GM18520 (cell line): ENCODE measurements at regions not wholly inside any gene's neighbourhood (a gene's known extent, or its start where the extent isn't known, plus 50 kb on each side); places are given as distances from the start of the nearest gene placed in this dataset.
A peak's percentile ranks its signal among the peaks of the same experiment; 100 is the strongest.
"Not testable (repeated sequence)": the region's sequence is repeated elsewhere in the genome, so short reads cannot be mapped to it uniquely, and the experiment has no call there.

Source experiments
- ATAC-seq: cut with Tn5 transposase; IDR thresholded peaks from one replicate; pipeline ENCODE4 v1.9.1; 2021; ENCODE audit not compliant: unreplicated experiment

DNA sequence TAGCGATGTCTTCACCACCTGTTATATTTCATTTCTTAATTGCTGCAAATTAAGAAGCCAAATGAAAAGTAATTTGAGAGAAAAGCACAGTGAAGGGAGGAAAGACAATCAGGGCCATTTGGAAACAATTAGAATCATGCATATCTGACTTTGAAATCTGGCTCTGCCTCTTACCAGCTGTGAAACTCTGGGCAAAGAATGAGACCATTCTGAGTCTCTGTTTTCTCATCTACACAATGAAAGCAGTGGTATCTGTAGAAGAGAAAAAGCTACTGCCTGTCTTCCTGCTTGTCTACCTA, 334.5 kb upstream of the CYRIA start:
- no peak for ATAC-seq

DNA sequence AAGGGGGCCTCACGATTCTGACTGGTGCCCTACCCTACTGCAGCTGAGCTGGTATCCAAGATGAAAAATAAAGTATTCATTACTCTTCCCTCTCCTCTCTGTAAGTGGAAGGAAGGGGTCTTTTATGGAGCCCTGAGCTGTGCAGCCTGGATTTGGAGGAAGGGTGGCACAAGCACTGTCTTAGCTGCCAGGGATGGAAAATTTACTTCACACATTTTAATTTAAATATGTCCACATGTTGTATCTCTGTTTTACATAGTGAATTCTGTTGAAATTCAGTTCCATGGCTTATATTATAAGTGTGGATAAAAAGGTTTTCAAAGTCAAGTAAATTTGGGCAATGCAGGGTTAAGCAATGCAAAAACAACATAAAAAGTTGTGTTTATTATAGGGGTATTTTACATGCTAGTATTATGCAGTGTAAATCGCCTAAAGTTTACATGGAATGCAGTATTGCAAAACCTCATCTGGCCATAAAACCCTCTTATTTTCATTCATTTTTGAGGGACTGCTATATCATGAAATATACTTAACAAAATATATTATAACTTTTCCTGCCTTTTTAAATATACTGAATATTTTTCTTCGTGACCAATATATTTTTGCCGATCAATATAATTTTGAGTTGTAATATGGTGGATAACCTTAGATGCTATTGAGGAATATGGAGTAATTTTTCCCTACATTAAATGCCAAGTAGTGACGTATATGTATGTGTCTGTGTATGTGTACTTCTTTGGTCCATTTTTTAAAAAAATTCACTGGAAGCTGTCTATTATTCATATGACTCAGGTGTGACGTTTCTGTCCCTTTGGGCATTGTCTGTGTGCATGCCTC, 333.9 kb upstream of the CYRIA start:
- no peak for ATAC-seq

- no peak for ATAC-seq
These were observed 312.7 kb upstream of the CYRIA start for GRCh38 chr2:16978301-16978700.

GRCh38 chr2:16974688-16975087, 309.1 kb upstream of the CYRIA start:
- ATAC-seq, result no peak

DNA sequence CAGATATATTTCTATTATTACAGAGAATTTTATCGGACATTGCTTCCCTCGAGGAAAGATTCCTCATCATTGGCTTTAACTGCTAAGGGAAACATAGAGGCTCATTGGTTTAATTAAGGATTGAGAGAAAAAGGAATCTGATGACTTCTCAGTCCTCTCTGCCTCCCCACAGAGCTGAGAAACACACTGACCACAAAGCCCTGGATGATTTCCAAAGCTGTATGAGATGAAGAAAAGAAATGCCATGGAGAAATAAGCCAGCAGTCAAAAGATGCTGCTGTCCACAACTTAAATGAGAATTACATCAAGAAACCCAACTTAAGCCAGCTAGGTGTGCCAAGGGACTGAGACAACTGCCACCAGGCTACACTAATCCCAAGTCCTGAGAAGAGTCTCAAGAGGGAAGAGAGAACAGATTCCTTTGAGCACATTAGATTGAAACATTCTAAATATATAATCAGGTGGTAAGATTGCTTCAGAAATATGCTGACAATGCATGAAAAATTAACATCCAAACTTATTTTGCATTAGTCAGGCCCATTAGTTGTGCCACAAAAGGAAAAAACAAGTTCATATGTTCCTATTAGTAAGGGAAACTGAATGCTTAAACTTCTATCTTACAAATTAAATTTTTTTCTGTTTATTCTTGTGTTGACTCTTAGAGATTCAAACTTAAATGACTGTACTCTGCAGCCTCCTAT, 308.1 kb upstream of the CYRIA start:
- no peak for ATAC-seq

DNA sequence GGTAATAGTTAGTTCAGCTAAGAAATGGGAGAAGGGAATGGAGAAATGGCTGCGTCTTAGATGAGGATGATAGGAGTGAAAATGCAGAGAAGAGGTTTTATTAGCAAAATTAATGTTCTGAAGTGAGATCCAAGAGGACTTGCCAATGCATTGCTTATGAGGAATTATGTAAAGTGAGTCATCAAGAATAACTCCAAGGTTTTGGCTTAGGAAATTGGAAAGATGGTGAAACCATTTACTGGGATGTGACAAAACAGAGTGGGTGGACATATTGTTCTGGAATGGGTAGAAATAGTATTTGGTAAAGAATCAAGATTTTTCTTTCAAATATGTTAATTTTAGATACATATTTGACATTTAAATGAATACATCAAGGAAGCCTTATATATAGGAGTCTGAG, 306.6 kb upstream of the CYRIA start:
- no peak for ATAC-seq

DNA sequence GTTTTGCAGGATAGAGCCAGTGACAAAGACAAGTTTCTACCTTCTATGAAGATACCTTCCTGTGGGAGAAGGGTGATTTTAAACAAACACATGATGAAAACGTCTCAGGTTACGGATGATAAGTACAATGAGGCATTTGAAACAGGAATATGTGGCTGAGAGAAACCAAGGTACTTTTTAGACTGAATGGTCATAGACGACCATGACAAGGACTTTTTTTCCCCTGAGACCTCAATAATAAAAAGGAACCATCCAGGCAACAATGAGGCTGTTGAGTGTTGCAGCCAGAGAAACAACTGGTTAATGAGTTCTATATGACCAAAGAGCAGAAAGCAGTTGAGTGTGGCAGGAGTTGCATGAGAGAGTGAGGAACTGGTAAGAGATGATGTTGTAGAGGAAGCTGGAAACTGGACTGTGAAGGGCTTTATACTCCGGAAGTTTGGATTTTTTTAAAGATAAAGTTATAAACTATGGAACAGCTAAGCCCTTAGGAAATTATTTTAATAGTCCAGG, 306.1 kb upstream of the CYRIA start:
- no peak for ATAC-seq

DNA sequence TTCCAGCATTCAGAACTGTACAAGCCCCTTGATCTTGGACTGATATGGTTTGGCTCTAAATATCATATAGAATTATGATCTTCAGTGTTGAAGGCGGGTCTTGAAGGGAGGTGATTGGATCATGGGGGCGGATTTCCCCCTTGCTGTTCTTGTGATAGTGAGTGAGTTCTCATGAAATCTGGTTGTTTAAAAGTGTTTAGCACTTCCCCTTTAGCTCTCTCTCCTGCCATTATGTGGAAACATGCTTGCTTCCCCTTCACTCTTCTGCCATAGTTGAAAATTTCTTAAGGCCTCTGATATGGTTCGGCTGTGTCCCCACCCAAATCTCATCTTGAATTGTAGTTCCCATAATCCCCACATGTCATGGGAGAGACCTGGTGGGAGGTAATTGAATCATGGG, 305.3 kb upstream of the CYRIA start:
- not testable (repeated sequence) for ATAC-seq

GRCh38 chr2:16962505-16962904, 296.9 kb upstream of the CYRIA start:
- no peak for ATAC-seq

DNA sequence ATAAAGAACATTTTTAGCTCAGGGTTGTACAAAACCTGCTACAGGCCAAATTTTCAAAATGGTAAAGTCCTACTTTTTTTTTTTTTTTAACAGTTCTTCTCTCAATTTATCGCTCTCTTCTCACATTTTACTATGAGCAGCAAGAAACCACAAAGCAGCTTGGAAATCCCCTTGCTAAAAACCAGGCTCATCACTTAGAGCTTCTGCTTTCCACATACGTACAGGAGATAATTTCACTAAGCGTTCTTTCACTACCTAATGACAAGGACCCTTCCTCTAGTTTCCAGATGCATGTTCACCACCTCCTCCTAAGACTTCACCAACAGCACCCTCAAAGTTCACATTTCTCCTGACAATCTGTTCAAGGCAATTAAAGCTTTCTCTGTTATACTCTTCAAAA, 294.9 kb upstream of the CYRIA start:
- peak; percentile 63 for ATAC-seq

- no peak for ATAC-seq
These were observed 292.6 kb upstream of the CYRIA start for GRCh38 chr2:16958266-16958665.

DNA sequence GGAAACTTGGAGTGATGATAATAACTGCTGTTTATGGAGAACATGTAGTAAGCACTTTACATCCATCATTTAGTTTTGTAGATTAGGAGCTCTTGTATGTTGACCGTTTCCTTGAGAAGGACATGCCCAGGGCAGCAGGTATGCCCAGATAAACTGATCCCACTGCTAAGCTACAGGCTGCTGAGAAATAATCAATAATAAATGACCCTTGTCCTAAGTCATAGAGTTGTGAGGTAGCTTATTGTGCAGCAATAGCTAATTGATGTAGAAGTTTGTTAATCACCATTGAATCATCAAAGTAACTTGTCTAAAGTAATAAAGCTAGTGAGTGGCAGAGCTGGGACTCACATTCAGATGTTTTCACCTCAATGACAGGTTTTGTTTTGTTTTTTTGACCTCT, 287.2 kb upstream of the CYRIA start:
- no peak for ATAC-seq

GRCh38 chr2:16952368-16952767, 286.7 kb upstream of the CYRIA start:
- no peak for ATAC-seq

DNA sequence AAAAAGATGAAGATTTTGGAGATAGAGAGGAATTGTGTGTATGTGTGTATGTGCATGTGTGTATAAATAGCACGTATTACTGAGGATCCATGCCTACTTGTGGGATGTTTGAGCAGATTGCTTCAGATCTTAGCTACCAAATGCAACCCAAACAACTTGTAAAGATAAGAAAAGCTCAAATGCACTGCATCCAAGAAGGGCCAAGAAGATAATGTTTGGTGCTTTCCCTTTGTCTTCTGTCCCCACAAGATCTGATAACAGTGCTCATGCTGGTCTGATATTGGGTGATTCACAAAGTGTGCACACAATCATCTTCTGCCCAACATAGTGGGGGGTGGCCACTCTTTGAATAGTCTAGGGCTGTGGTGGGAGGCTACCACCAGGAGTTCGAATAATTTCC, 284.8 kb upstream of the CYRIA start:
- no peak for ATAC-seq

GRCh38 chr2:16948710-16949109, 283.1 kb upstream of the CYRIA start:
- no peak for ATAC-seq

GRCh38 chr2:16948053-16948452, 282.4 kb upstream of the CYRIA start:
- ATAC-seq, result no peak

DNA sequence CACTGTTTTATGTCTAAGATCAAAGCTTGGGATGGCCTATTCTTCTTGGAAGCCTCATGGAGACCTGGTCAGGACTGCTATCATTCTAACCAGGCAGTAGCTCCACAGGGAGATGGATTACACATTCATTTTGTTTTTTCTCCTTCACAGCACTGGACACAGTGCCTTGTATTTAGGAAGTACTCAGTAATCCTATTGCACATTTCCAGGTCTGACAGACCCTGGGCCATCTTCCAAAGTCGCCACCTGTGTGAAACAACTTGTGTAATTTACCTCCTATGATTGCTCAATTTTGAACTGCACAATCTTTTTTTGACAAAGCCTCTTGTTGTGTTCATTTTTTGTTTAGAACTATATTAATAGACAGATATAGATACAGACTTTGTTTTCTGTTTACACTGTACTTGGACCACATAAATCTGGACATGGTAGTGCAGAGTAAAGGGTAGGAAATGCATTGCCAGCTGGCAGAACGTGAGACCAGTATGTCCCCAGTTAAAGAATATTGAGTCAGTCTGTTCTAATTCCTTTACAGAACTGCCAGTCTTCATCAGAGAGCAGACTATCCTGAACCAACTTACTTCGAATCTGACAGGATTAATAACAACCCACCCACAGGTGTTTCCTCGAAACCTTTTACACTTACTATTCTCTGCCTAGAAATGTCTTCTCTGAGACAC, 277.8 kb upstream of the CYRIA start:
- ATAC-seq, result no peak

GRCh38 chr2:16940214-16940613, 274.6 kb upstream of the CYRIA start:
- no peak for ATAC-seq

- ATAC-seq, result no peak
These were observed 274.1 kb upstream of the CYRIA start for GRCh38 chr2:16939771-16940170.

- ATAC-seq, result no peak
These were observed 267.7 kb upstream of the CYRIA start for GRCh38 chr2:16933355-16933754.

DNA sequence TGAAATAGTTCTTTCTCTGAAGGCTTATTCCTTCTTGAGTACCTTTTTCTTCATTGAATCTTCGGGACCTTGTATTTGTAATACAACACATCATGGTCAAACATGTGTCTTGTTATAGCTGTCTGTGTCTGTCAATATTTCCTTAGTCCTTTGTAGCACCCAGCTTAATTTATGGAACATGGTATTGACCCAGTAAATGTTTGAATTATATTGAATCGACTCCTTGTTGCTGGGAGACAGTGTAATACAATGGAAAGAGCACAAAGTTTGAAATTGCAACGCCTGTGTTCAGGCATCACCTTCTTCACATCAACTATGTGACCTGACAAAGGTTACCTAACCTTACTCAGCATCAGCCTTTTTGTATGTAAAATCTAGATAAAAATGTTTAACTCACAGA, 267.2 kb upstream of the CYRIA start:
- ATAC-seq, result no peak

DNA sequence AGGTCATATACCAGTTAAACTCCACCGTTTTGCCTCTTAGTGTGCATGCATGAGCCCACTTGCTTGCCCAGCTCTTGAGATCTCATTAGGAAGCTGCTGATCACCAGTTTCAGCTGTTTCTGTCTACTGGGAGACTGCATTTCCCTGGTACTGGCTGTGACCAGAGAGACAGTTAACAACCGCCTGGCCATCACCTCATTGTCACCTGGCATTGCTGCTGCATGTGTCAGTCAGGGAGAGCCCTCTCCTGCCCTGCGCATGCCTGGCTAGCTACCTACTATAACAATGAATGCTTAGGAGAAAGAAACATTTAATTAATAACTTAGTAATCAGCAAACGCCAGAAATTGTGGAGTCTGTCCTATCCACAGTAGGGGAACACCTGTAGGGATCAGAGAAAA, 265.8 kb upstream of the CYRIA start:
- ATAC-seq, result no peak
